ENCODE measurements at regions not wholly inside any gene's neighbourhood (a gene's known extent, or its start where the extent isn't known, plus 50 kb on each side); places are given as distances from the start of the nearest gene placed in this dataset.
A peak's percentile ranks its signal among the peaks of the same experiment; 100 is the strongest.

GRCh38 chr3:72382460-72382859, 465.8 kb downstream of the SHQ1 start:
- Mint-ChIP-seq H3K9me3 (no peaks in the 10 kb centered on the region), H3K4me1 (peaks cover 64% of the 10 kb centered on the region), H3K27ac (no peak overlapping the region), H3K4me3 (no peak overlapping the region), H3K36me3 (peaks cover 24 to 26% of the 10 kb centered on the region in 2 donors), H3K27me3 (ENCODE audit: low read depth in 3 of 3) (no peaks in the 10 kb centered on the region)
- no peak for TF ChIP-seq CTCF (IDR thresholded peaks at IDR 0.05)
- Histone ChIP-seq H3K9me3 (replicated peaks in 1 of 2; ENCODE audit: control insufficient read depth in 1 of 2, insufficient read depth in 1 of 2, low read length in 2 of 2) (no peaks in the 10 kb centered on the region), H3K27ac (ENCODE audit: low read depth in 1 of 2, low read length in 2 of 2) (no peak overlapping the region), H3K4me3 (replicated peaks in 1 of 3; ENCODE audit: low read depth in 2 of 3, low read length in 3 of 3) (no peak overlapping the region), H3K9ac (ENCODE audit: insufficient read depth, low read length, poor library complexity, severe bottlenecking) (no peak overlapping the region), H3K79me2 (ENCODE audit: insufficient read depth, low read length) (peaks cover 82% of the 10 kb centered on the region), H3K36me3 (replicated peaks in 1 of 2; ENCODE audit: control insufficient read depth in 1 of 2, insufficient read depth in 2 of 2, low read length in 2 of 2) (peaks cover 10 to 15% of the 10 kb centered on the region in 2 donors), H3K4me2 (replicated peaks; ENCODE audit: extremely low read depth, low read length, poor library complexity, severe bottlenecking) (no peak overlapping the region), H4K20me1 (ENCODE audit: insufficient read depth, low read length) (peaks cover 97% of the 10 kb centered on the region), H3K4me1 (ENCODE audit: control insufficient read depth in 1 of 2, insufficient read depth in 2 of 2, low read length in 2 of 2) (peaks cover 26 to 35% of the 10 kb centered on the region in 2 donors), H3K27me3 (ENCODE audit: control insufficient read depth in 2 of 2, insufficient read depth in 2 of 2, low read length in 2 of 2) (no peaks in the 10 kb centered on the region), H2AFZ (ENCODE audit: insufficient read depth, low read depth, low read length, poor library complexity, severe bottlenecking) (no peak overlapping the region)
- 94% methylated on average over 2 of the region's 4 CpGs for WGBS (ENCODE audit: insufficient coverage)
- intact Hi-C loops (cut with micrococcal nuclease), result no loop called here
- DNase-seq, result no peak

- Histone ChIP-seq H3K27ac (ENCODE audit: low read depth in 1 of 2, low read length in 2 of 2) (peak overlapping the region in 1 of 2 donors; percentile 32), H4K20me1 (ENCODE audit: insufficient read depth, low read length) (peaks cover 90% of the 10 kb centered on the region), H3K4me1 (ENCODE audit: control insufficient read depth in 1 of 2, insufficient read depth in 2 of 2, low read length in 2 of 2) (peaks cover 32 to 44% of the 10 kb centered on the region in 2 donors), H3K4me3 (replicated peaks in 1 of 3; ENCODE audit: low read depth in 2 of 3, low read length in 3 of 3) (no peak overlapping the region), H3K36me3 (replicated peaks in 1 of 2; ENCODE audit: control insufficient read depth in 1 of 2, insufficient read depth in 2 of 2, low read length in 2 of 2) (peaks cover 10 to 15% of the 10 kb centered on the region in 2 donors), H3K4me2 (replicated peaks; ENCODE audit: extremely low read depth, low read length, poor library complexity, severe bottlenecking) (no peak overlapping the region), H3K79me2 (ENCODE audit: insufficient read depth, low read length) (peaks cover 73% of the 10 kb centered on the region), H3K9me3 (replicated peaks in 1 of 2; ENCODE audit: control insufficient read depth in 1 of 2, insufficient read depth in 1 of 2, low read length in 2 of 2) (no peaks in the 10 kb centered on the region), H3K9ac (ENCODE audit: insufficient read depth, low read length, poor library complexity, severe bottlenecking) (no peak overlapping the region), H3K27me3 (ENCODE audit: control insufficient read depth in 2 of 2, insufficient read depth in 2 of 2, low read length in 2 of 2) (no peaks in the 10 kb centered on the region), H2AFZ (ENCODE audit: insufficient read depth, low read depth, low read length, poor library complexity, severe bottlenecking) (no peak overlapping the region)
- H3K9me3 Mint-ChIP-seq, result no peaks in the 10 kb centered on the region
- no peak for DNase-seq
- no peaks in the 10 kb centered on the region for H3K27me3 Mint-ChIP-seq (ENCODE audit: low read depth in 3 of 3)
- peaks cover 27 to 31% of the 10 kb centered on the region in 2 donors for H3K36me3 Mint-ChIP-seq
- intact Hi-C loops (cut with micrococcal nuclease), result no loop called here
- H3K4me3 Mint-ChIP-seq, result no peak overlapping the region
- H3K4me1 Mint-ChIP-seq, result peaks cover 71% of the 10 kb centered on the region
- TF ChIP-seq CTCF (IDR thresholded peaks at IDR 0.05), result no peak
- peak overlapping the region in 6 of 7 donors; percentile 21 to 78 (median 64) for H3K27ac Mint-ChIP-seq
- WGBS (ENCODE audit: insufficient coverage), result 91% methylated on average over 3 of the region's 6 CpGs
Measured at GRCh38 chr3:72381584-72381983, 466.7 kb downstream of the SHQ1 start.
